D721Med (cell line): ENCODE measurements at regions not wholly inside any gene's neighbourhood (a gene's known extent, or its start where the extent isn't known, plus 50 kb on each side); places are given as distances from the start of the nearest gene placed in this dataset.

Experiments used
- DNase-seq: peaks from one replicate; pipeline ENCODE4 v3.0.0; 2011; ENCODE audit warnings: low spot score; ENCODE audit not compliant: insufficient read length
- FAIRE-seq: peaks from 2 replicates; lab custom pipeline; 2011; peaks lifted over from hg19 to GRCh38; lab: Jason Lieb, UNC
- TF ChIP-seq, protein P1 (sequence below): IDR thresholded peaks from 2 replicates; pipeline ENCODE4 v1.5.1; 2012; ENCODE audit warnings: mild to moderate bottlenecking, control low read depth; ENCODE audit not compliant: insufficient read depth; ENCODE audit errors: missing control alignments

DNA sequence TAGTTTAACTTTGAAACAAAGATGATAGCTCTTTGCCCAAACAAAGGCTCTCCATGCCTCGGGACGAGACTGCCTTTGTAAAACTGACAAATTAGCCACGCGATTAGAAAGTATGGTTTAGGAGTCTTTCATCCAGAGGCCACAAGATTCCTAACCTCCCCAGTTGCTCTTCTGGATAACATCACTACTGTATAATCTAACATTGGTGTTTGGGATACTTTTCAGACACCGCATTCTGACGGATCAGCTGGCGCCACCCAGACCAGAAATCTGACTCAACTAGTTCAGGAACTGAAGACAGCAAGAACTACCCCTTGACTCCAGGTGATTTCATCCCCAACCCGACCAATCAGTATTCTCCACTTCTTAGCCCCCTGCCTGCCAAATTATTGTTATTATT lies 98.1 kb upstream of the TEX13D start:
- TF ChIP-seq, protein P1, sequence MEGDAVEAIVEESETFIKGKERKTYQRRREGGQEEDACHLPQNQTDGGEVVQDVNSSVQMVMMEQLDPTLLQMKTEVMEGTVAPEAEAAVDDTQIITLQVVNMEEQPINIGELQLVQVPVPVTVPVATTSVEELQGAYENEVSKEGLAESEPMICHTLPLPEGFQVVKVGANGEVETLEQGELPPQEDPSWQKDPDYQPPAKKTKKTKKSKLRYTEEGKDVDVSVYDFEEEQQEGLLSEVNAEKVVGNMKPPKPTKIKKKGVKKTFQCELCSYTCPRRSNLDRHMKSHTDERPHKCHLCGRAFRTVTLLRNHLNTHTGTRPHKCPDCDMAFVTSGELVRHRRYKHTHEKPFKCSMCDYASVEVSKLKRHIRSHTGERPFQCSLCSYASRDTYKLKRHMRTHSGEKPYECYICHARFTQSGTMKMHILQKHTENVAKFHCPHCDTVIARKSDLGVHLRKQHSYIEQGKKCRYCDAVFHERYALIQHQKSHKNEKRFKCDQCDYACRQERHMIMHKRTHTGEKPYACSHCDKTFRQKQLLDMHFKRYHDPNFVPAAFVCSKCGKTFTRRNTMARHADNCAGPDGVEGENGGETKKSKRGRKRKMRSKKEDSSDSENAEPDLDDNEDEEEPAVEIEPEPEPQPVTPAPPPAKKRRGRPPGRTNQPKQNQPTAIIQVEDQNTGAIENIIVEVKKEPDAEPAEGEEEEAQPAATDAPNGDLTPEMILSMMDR: no peak
- FAIRE-seq (no peak), DNase-seq (no peak)

DNA sequence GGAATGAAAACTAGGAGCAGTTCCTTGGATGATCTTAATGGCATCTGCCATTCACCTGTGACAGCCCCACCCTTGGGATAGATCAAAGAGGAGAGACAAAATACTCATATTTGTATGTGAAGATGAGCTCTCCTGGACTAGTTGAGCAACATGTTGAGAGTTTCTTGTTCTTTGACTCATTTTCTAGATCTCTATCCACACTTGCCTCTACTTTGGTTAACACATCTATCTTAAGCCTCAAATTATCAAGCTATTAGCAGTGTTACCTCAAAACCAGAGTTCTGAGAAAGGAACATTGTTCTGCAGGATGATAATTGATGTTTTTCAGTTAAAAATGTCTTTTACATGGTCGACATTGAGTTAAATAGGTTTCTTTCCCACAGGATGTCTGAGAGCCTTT lies 94.2 kb upstream of the TEX13D start:
- TF ChIP-seq, protein P1: no peak
- no peak for FAIRE-seq
- no peak for DNase-seq

DNA sequence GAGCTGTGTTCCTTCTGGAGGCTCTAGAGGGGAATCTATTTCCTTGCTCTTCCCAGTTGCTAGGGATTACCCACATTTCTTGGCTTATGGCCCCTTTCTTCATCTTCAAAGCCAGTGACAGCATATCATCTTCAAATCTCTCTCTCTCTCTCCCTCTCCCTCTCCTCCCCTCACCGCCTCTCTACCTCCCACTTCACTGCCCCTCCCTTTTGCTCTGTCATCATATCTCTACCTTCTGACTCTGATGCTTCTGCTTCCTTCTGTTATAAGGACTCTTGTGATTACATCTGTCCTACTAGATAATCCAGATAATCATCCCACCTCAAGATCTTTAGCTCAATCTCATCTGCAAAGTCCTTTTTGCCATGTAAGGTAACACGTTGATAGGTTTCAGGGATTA lies 93.1 kb upstream of the TEX13D start:
- FAIRE-seq: no peak
- TF ChIP-seq, protein P1: no peak
- no peak for DNase-seq

DNA sequence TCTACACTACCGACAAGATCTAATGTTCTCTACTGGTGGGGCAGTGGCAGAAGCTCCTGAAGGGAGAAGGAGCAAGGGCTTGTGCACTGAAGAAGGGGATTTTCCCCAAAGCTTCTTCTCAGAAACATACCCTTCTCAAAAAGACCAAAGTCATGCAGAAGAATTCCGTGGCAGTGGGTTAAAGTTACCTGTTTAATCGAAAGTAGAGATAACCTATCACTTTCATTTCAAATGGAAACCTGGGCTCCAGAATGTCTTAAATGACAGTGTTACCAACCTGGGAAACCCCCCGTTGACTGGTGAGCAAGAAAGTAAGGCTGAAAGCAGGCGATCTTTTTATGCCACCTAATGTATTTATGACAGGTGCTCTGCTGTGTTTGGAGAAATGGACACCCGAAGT lies 92.5 kb upstream of the TEX13D start:
- DNase-seq (no peak), FAIRE-seq (no peak)
- TF ChIP-seq, protein P1: no peak

DNA sequence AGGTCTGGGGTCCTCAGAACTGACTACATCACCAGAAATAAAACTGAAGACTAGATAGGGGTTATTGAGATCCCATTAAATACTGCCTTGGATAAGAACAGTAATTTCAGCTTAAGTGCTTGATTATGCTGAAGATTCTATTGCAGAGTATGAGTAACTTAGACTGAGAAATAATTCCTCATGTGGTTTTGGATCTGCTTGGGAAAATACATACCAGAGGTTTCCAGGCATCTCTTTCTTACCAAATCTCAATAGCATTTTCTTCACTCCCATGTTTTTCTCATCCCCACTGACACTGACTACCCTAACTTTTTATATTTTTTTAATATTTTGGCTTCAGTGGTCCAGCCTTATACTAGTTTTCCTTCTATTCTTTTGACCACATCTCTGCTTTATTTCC lies 92.0 kb upstream of the TEX13D start:
- DNase-seq (no peak), FAIRE-seq (no peak)
- TF ChIP-seq, protein P1: no peak

DNA sequence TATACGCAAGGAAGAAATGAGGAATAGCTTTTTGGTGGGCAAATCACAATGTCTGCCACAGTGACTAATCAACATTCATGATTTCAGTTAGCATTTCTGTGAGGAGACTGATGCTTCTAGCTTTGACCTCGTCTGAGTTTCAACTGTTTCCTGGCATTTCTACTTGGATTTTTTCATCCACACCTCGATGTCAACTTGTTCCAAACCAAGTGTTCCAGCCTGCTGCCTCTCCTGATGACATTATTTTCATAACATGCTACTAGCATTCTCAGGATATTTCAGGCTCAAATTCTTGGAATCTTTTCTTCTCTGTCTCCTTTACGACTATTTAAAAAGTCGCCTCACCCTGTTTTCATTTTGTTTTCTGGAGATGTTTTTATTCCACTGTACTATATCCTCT lies 90.3 kb upstream of the TEX13D start:
- FAIRE-seq: no peak
- no peak for DNase-seq
- TF ChIP-seq, protein P1: no peak

DNA sequence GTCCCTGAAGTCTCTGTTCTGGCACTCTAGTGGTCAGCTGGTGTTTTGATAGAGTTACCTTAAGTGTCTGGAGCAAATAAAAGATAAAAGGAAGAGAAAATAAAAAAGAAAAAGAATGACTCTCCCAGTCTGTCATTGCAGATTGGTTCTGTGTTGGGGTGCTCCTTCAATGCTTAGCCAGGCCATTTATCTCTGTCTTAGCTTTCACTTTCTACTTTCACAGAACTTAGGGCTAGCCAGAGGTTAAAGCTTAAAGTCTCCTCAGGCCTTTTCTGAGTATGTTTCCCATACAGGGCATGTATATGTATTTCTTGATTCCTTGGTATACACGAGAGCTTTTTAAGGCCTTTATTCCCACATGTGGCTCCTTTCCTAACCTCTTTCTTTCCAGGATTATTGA lies 83.1 kb upstream of the TEX13D start:
- FAIRE-seq (no peak), DNase-seq (no peak)
- TF ChIP-seq, protein P1: no peak
